GM13976 (cell line): ENCODE measurements at regions not wholly inside any gene's neighbourhood (a gene's known extent, or its start where the extent isn't known, plus 50 kb on each side); places are given as distances from the start of the nearest gene placed in this dataset.
"Not testable (repeated sequence)": the region's sequence is repeated elsewhere in the genome, so short reads cannot be mapped to it uniquely, and the experiment has no call there.

Experiments used
- DNase-seq: peaks from one replicate; pipeline ENCODE4 v3.0.0; 2012; ENCODE audit warnings: low spot score
- CTCF ChIP-seq: IDR thresholded peaks from 2 replicates; pipeline ENCODE4 v1.5.1; 2012; ENCODE audit warnings: borderline replicate concordance, mild to moderate bottlenecking; ENCODE audit not compliant: insufficient read depth; ENCODE audit errors: extremely low read depth, missing control alignments, control extremely low read depth
- in situ Hi-C: fragments of 300-500 bp; cut with MboI; formaldehyde crosslinking; loops from one replicate; pipeline ENCODE4 v1.12.0; 2022; ENCODE audit warnings: low sequenced_read_pairs, mixed read lengths, inconsistent platforms; ENCODE audit not compliant: unreplicated experiment

GRCh38 chr12:33609910-33610309, 170.3 kb upstream of the SYT10 start:
- DNase-seq = no peak
- in situ Hi-C loops = no loop called here
- no peak for TF ChIP-seq CTCF

- in situ Hi-C loops = no loop called here
- TF ChIP-seq CTCF = no peak
- no peak for DNase-seq
These were observed 175.0 kb upstream of the SYT10 start for GRCh38 chr12:33614630-33615029.

- no peak for DNase-seq
- TF ChIP-seq CTCF = no peak
- in situ Hi-C loops = no loop called here
These were observed 177.6 kb upstream of the SYT10 start for GRCh38 chr12:33617218-33617617.

GRCh38 chr12:33628087-33628486, 188.5 kb upstream of the SYT10 start:
- in situ Hi-C loops = no loop called here
- DNase-seq = no peak
- no peak for TF ChIP-seq CTCF

- DNase-seq = no peak
- no peak for TF ChIP-seq CTCF
- in situ Hi-C loops = no loop called here
These were observed 194.9 kb upstream of the SYT10 start for GRCh38 chr12:33634544-33634943.

GRCh38 chr12:33636930-33637329, 197.3 kb upstream of the SYT10 start:
- in situ Hi-C loops, DNase-seq: not testable (repeated sequence)

GRCh38 chr12:33639975-33640374, 200.4 kb upstream of the SYT10 start:
- DNase-seq = no peak
- in situ Hi-C loops = no loop called here
- no peak for TF ChIP-seq CTCF
